ENCODE measurements at regions not wholly inside any gene's neighbourhood (a gene's known extent, or its start where the extent isn't known, plus 50 kb on each side); places are given as distances from the start of the nearest gene placed in this dataset.
"Not testable (repeated sequence)": the region's sequence is repeated elsewhere in the genome, so short reads cannot be mapped to it uniquely, and the experiment has no call there.

- no peak overlapping the region for H3K4me3 ChIP-seq (ENCODE audit: low read depth, low read length)
- H3K27me3 ChIP-seq (ENCODE audit: control insufficient read depth, insufficient read depth, low read length) = no peaks in the 10 kb centered on the region
- H3K36me3 ChIP-seq (ENCODE audit: control insufficient read depth, insufficient read depth, low read length) = no peaks in the 10 kb centered on the region
- POLR2A ChIA-PET = no interaction called here
- no peak for DNase-seq (ENCODE audit: low read depth)
- TF ChIP-seq CTCF (IDR thresholded peaks at IDR 0.05; ENCODE audit: insufficient read depth, low read depth, low read length) = no peak
- CTCF ChIA-PET = no interaction called here
Observed at GRCh38 chr16:77112746-77113145, 78.2 kb upstream of the MON1B start.

GRCh38 chr16:77113835-77114234 is 77.2 kb upstream of the MON1B start:
- CTCF ChIA-PET = no interaction called here
- POLR2A ChIA-PET = no interaction called here
- no peak for TF ChIP-seq CTCF (IDR thresholded peaks at IDR 0.05; ENCODE audit: insufficient read depth, low read depth, low read length)
- Histone ChIP-seq H3K4me3 (ENCODE audit: low read depth, low read length) (no peak overlapping the region), H3K36me3 (ENCODE audit: control insufficient read depth, insufficient read depth, low read length) (no peaks in the 10 kb centered on the region), H3K27me3 (ENCODE audit: control insufficient read depth, insufficient read depth, low read length) (no peaks in the 10 kb centered on the region)
- no peak for DNase-seq (ENCODE audit: low read depth)

GRCh38 chr16:77114361-77114760 is 76.6 kb upstream of the MON1B start:
- DNase-seq (ENCODE audit: low read depth); CTCF ChIA-PET; H3K4me3 ChIP-seq (ENCODE audit: low read depth, low read length); POLR2A ChIA-PET; H3K27me3 ChIP-seq (ENCODE audit: control insufficient read depth, insufficient read depth, low read length); H3K36me3 ChIP-seq (ENCODE audit: control insufficient read depth, insufficient read depth, low read length): not testable (repeated sequence)

GRCh38 chr16:77116856-77117255 is 74.1 kb upstream of the MON1B start:
- no peaks in the 10 kb centered on the region for H3K27me3 ChIP-seq (ENCODE audit: control insufficient read depth, insufficient read depth, low read length)
- no peak for TF ChIP-seq CTCF (IDR thresholded peaks at IDR 0.05; ENCODE audit: insufficient read depth, low read depth, low read length)
- no peaks in the 10 kb centered on the region for H3K36me3 ChIP-seq (ENCODE audit: control insufficient read depth, insufficient read depth, low read length)
- POLR2A ChIA-PET = no interaction called here
- no peak overlapping the region for H3K4me3 ChIP-seq (ENCODE audit: low read depth, low read length)
- DNase-seq (ENCODE audit: low read depth) = no peak
- CTCF ChIA-PET = no interaction called here

- CTCF ChIA-PET = no interaction called here
- Histone ChIP-seq H3K36me3 (ENCODE audit: control insufficient read depth, insufficient read depth, low read length) (no peaks in the 10 kb centered on the region), H3K4me3 (ENCODE audit: low read depth, low read length) (no peak overlapping the region), H3K27me3 (ENCODE audit: control insufficient read depth, insufficient read depth, low read length) (no peaks in the 10 kb centered on the region)
- POLR2A ChIA-PET = no interaction called here
- TF ChIP-seq CTCF (IDR thresholded peaks at IDR 0.05; ENCODE audit: insufficient read depth, low read depth, low read length) = no peak
- no peak for DNase-seq (ENCODE audit: low read depth)
Observed at GRCh38 chr16:77117707-77118106, 73.3 kb upstream of the MON1B start.

- DNase-seq (ENCODE audit: low read depth) = no peak
- no peak overlapping the region for H3K4me3 ChIP-seq (ENCODE audit: low read depth, low read length)
- POLR2A ChIA-PET = no interaction called here
- no peak for TF ChIP-seq CTCF (IDR thresholded peaks at IDR 0.05; ENCODE audit: insufficient read depth, low read depth, low read length)
- CTCF ChIA-PET = no interaction called here
- no peaks in the 10 kb centered on the region for H3K27me3 ChIP-seq (ENCODE audit: control insufficient read depth, insufficient read depth, low read length)
- no peaks in the 10 kb centered on the region for H3K36me3 ChIP-seq (ENCODE audit: control insufficient read depth, insufficient read depth, low read length)
Observed at GRCh38 chr16:77131398-77131797, 59.6 kb upstream of the MON1B start.

Data from BJ (cell line).